ENCODE measurements at regions not wholly inside any gene's neighbourhood (a gene's known extent, or its start where the extent isn't known, plus 50 kb on each side); places are given as distances from the start of the nearest gene placed in this dataset.

DNA sequence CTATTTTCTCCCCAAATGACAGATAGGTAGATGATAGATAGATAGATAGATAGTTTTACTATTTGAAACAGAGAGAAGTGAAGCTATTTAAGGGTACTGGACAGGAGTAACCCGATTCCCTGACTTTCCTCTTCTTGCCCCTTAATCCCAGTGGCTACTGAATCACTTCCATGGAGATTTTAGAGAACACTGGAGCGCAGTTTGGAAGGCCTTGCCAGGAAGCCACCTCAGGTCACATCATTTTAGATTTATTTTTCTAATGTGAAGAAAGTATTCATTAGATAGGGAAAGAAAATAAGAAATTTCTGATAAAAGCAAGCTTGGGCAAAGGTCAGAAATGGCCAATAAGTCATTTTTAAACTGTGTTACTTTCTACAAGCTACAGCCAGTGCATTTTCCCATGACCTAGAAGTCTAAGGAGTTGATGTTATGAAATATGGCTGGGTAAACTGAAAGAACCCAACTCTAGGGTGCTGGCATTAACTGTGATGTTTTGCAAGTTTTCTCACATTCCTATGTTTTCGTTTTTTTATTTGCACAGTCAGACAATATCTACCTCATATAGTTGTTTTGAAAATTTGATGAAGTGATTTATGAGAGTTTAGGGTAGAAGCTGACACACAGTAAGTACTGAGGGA, 544.7 kb upstream of the PTGER4 start:
- no peaks in the 10 kb centered on the region for H3K4me1 ChIP-seq (ENCODE audit: low read length)
- H3K9me3 ChIP-seq (replicated peaks; ENCODE audit: insufficient read depth, low read length), result no peaks in the 10 kb centered on the region
- H2AFZ ChIP-seq (ENCODE audit: low read length), result no peak overlapping the region
- H3K79me2 ChIP-seq (ENCODE audit: low read length), result no peaks in the 10 kb centered on the region
- no peak overlapping the region for H3K4me3 ChIP-seq (ENCODE audit: low read length)
- no peak for DNase-seq
- no peaks in the 10 kb centered on the region for H3K27me3 ChIP-seq (replicated peaks; ENCODE audit: insufficient read depth, low read length)
- no peak overlapping the region for H3K27ac ChIP-seq (ENCODE audit: low read length)
- no peaks in the 10 kb centered on the region for H3K36me3 ChIP-seq (replicated peaks; ENCODE audit: insufficient read depth, low read length)
- no peaks in the 10 kb centered on the region for H3F3A ChIP-seq (ENCODE audit: insufficient read depth, low read length)
- no peaks in the 10 kb centered on the region for H4K20me1 ChIP-seq (ENCODE audit: insufficient read depth, low read length)
- no peak overlapping the region for H3K9ac ChIP-seq (ENCODE audit: low read length)
- no peak overlapping the region for H3K4me2 ChIP-seq (ENCODE audit: low read depth, low read length)
- no peaks in the 10 kb centered on the region for H3K9me2 ChIP-seq (replicated peaks; ENCODE audit: insufficient read depth, low read length)
- TF ChIP-seq EZH2 (optimal IDR thresholded peaks at IDR 0.05; ENCODE audit: low read depth, low read length), result no peak
- TF ChIP-seq EZH2phosphoT487 (IDR thresholded peaks at IDR 0.05; ENCODE audit: low read length), result no peak
- no peak for TF ChIP-seq CTCF (IDR thresholded peaks at IDR 0.05; ENCODE audit: low read length)

GRCh38 chr5:40124367-40124766, 555.3 kb upstream of the PTGER4 start:
- H3K9me2 ChIP-seq (replicated peaks; ENCODE audit: insufficient read depth, low read length), result no peaks in the 10 kb centered on the region
- H2AFZ ChIP-seq (ENCODE audit: low read length), result no peak overlapping the region
- DNase-seq, result no peak
- no peaks in the 10 kb centered on the region for H3K36me3 ChIP-seq (replicated peaks; ENCODE audit: insufficient read depth, low read length)
- H3K4me3 ChIP-seq (ENCODE audit: low read length), result no peak overlapping the region
- no peaks in the 10 kb centered on the region for H3K79me2 ChIP-seq (ENCODE audit: low read length)
- H3F3A ChIP-seq (ENCODE audit: insufficient read depth, low read length), result no peaks in the 10 kb centered on the region
- TF ChIP-seq EZH2phosphoT487 (IDR thresholded peaks at IDR 0.05; ENCODE audit: low read length) (no peak), EZH2 (optimal IDR thresholded peaks at IDR 0.05; ENCODE audit: low read depth, low read length) (no peak), CTCF (IDR thresholded peaks at IDR 0.05; ENCODE audit: low read length) (no peak)
- H3K27me3 ChIP-seq (replicated peaks; ENCODE audit: insufficient read depth, low read length), result no peaks in the 10 kb centered on the region
- no peaks in the 10 kb centered on the region for H3K9me3 ChIP-seq (replicated peaks; ENCODE audit: insufficient read depth, low read length)
- H3K27ac ChIP-seq (ENCODE audit: low read length), result no peak overlapping the region
- H3K4me1 ChIP-seq (ENCODE audit: low read length), result no peaks in the 10 kb centered on the region
- H3K4me2 ChIP-seq (ENCODE audit: low read depth, low read length), result no peak overlapping the region
- H4K20me1 ChIP-seq (ENCODE audit: insufficient read depth, low read length), result no peaks in the 10 kb centered on the region
- no peak overlapping the region for H3K9ac ChIP-seq (ENCODE audit: low read length)

DNA sequence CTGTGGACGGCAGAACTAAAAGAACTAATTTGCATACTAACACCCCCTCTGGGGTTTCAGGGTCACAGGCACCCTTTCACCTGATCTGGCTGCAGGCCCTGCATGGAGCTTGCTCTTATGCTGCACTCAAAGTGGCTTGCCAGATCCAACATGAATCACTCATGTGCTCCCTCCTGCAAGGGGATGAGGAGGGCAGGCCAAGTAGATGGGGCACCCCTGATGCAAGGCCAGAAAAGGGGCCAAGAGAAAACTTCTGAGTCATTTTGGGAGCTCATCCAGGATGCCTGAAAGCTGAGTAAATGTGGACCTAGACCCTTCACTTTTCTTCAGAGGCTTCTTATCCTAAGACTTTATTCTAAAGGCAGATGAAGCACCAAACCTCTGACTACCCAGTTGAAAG, 558.5 kb upstream of the PTGER4 start:
- H3K4me1 ChIP-seq (ENCODE audit: low read length), result no peaks in the 10 kb centered on the region
- no peaks in the 10 kb centered on the region for H3K36me3 ChIP-seq (replicated peaks; ENCODE audit: insufficient read depth, low read length)
- H2AFZ ChIP-seq (ENCODE audit: low read length), result no peak overlapping the region
- H3K9ac ChIP-seq (ENCODE audit: low read length), result no peak overlapping the region
- no peaks in the 10 kb centered on the region for H4K20me1 ChIP-seq (ENCODE audit: insufficient read depth, low read length)
- H3K79me2 ChIP-seq (ENCODE audit: low read length), result no peaks in the 10 kb centered on the region
- no peak overlapping the region for H3K4me3 ChIP-seq (ENCODE audit: low read length)
- no peaks in the 10 kb centered on the region for H3K27me3 ChIP-seq (replicated peaks; ENCODE audit: insufficient read depth, low read length)
- no peak for DNase-seq
- TF ChIP-seq EZH2phosphoT487 (IDR thresholded peaks at IDR 0.05; ENCODE audit: low read length), result no peak
- TF ChIP-seq CTCF (IDR thresholded peaks at IDR 0.05; ENCODE audit: low read length), result no peak
- no peak for TF ChIP-seq EZH2 (optimal IDR thresholded peaks at IDR 0.05; ENCODE audit: low read depth, low read length)
- H3K9me2 ChIP-seq (replicated peaks; ENCODE audit: insufficient read depth, low read length), result no peaks in the 10 kb centered on the region
- no peak overlapping the region for H3K4me2 ChIP-seq (ENCODE audit: low read depth, low read length)
- H3F3A ChIP-seq (ENCODE audit: insufficient read depth, low read length), result no peaks in the 10 kb centered on the region
- no peak overlapping the region for H3K27ac ChIP-seq (ENCODE audit: low read length)
- H3K9me3 ChIP-seq (replicated peaks; ENCODE audit: insufficient read depth, low read length), result no peaks in the 10 kb centered on the region

All from MM.1S (cell line).